Loucy (cell line): ENCODE measurements at regions not wholly inside any gene's neighbourhood (a gene's known extent, or its start where the extent isn't known, plus 50 kb on each side); places are given as distances from the start of the nearest gene placed in this dataset.

Source experiments
- H2AFZ ChIP-seq: fragments of 200-600 bp; sonication (generic); 2 replicates; pipeline ENCODE4 v1.6.0; 2016; ENCODE audit warnings: antibody characterized with exemption, mild to moderate bottlenecking, low read length, moderate library complexity
- H3F3A ChIP-seq: fragments of 200-600 bp; 2 replicates; pipeline ENCODE4 v1.6.0; 2016; ENCODE audit warnings: antibody characterized with exemption, low read depth, mild to moderate bottlenecking
- H3K27me3 ChIP-seq: fragments of 200-600 bp; sonication (generic); 2 replicates; pipeline ENCODE4 v1.6.1; 2014; ENCODE audit warnings: low read length, mild to moderate bottlenecking; ENCODE audit not compliant: insufficient read depth, poor library complexity, severe bottlenecking
- H3K36me3 ChIP-seq: fragments of 200-600 bp; sonication (generic); 2 replicates; pipeline ENCODE4 v1.6.1; 2016; ENCODE audit warnings: low read length; ENCODE audit not compliant: insufficient read depth
- H3K4me1 ChIP-seq: fragments of 200-600 bp; sonication (generic); 2 replicates; pipeline ENCODE4 v1.5.1; 2014; ENCODE audit warnings: low read length, mild to moderate bottlenecking; ENCODE audit not compliant: insufficient read depth, poor library complexity, severe bottlenecking
- H3K4me2 ChIP-seq: fragments of 200-600 bp; sonication (generic); 2 replicates; pipeline ENCODE4 v1.6.0; 2014; ENCODE audit warnings: antibody characterized with exemption, low read length, low read depth, mild to moderate bottlenecking; ENCODE audit not compliant: poor library complexity, severe bottlenecking
- H3K4me3 ChIP-seq: fragments of 200-600 bp; sonication (generic); 2 replicates; pipeline ENCODE4 v1.5.1; 2014; ENCODE audit warnings: low read length, mild to moderate bottlenecking, mixed read lengths; ENCODE audit not compliant: poor library complexity, severe bottlenecking
- H3K79me2 ChIP-seq: fragments of 200-600 bp; sonication (generic); 2 replicates; pipeline ENCODE4 v1.6.1; 2014; ENCODE audit warnings: low read length; ENCODE audit not compliant: insufficient read depth
- H3K9ac ChIP-seq: fragments of 200-600 bp; sonication (generic); 2 replicates; pipeline ENCODE4 v1.6.0; 2014; ENCODE audit warnings: mild to moderate bottlenecking, low read depth, low read length, moderate library complexity; ENCODE audit not compliant: poor library complexity, severe bottlenecking
- H3K9me2 ChIP-seq: fragments of 200-600 bp; sonication (generic); replicated peaks from 2 replicates; pipeline ENCODE4 v1.6.1; 2016; ENCODE audit warnings: low read depth, low read length, mixed read lengths
- H3K9me3 ChIP-seq: fragments of 200-600 bp; sonication (generic); 2 replicates; pipeline ENCODE4 v1.6.1; 2014; ENCODE audit warnings: mild to moderate bottlenecking, antibody characterized with exemption, low read length, low read depth; ENCODE audit not compliant: insufficient read depth
- H4K20me1 ChIP-seq: fragments of 200-600 bp; sonication (generic); 2 replicates; pipeline ENCODE4 v1.6.0; 2014; ENCODE audit warnings: antibody characterized with exemption, low read length, mild to moderate bottlenecking; ENCODE audit not compliant: insufficient read depth, poor library complexity, severe bottlenecking
- EZH2phosphoT487 ChIP-seq: fragments of 200-600 bp; IDR thresholded peaks from 2 replicates; pipeline ENCODE4 v1.6.1; 2018; ENCODE audit warnings: antibody characterized with exemption, mild to moderate bottlenecking, moderate library complexity, borderline replicate concordance
- TF ChIP-seq, protein P1 (sequence below): fragments of 200-600 bp; sonication (generic); conservative IDR thresholded peaks from 2 replicates; pipeline ENCODE4 v1.5.1; 2014; ENCODE audit warnings: mild to moderate bottlenecking, antibody characterized with exemption, low read length

DNA sequence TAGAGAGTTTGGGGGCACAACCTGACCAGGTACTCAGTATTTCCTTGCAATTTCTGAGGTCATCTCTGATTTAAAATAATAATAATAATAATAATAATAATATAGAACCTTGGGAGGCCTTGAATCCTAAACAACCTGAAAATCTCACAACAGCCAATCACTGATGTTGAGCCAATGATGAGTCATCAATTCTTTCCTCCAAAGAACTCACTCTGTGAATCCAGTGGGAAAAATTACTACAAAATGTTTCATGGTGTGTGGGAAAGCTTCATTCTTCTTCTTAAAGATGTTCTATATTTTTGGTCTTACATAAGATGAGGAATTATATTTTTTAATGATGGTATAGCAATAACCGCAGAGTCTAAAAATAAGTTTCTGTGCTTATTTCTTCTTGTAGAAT is 594.6 kb downstream of the EFNB2 start:
- H3K4me2 ChIP-seq = no peak overlapping the region
- no peak overlapping the region for H2AFZ ChIP-seq
- H3K4me1 ChIP-seq = no peaks in the 10 kb centered on the region
- no peaks in the 10 kb centered on the region for H3K27me3 ChIP-seq
- no peaks in the 10 kb centered on the region for H3K9me3 ChIP-seq
- no peaks in the 10 kb centered on the region for H3F3A ChIP-seq
- no peaks in the 10 kb centered on the region for H3K36me3 ChIP-seq
- TF ChIP-seq EZH2phosphoT487 = no peak
- TF ChIP-seq, protein P1, sequence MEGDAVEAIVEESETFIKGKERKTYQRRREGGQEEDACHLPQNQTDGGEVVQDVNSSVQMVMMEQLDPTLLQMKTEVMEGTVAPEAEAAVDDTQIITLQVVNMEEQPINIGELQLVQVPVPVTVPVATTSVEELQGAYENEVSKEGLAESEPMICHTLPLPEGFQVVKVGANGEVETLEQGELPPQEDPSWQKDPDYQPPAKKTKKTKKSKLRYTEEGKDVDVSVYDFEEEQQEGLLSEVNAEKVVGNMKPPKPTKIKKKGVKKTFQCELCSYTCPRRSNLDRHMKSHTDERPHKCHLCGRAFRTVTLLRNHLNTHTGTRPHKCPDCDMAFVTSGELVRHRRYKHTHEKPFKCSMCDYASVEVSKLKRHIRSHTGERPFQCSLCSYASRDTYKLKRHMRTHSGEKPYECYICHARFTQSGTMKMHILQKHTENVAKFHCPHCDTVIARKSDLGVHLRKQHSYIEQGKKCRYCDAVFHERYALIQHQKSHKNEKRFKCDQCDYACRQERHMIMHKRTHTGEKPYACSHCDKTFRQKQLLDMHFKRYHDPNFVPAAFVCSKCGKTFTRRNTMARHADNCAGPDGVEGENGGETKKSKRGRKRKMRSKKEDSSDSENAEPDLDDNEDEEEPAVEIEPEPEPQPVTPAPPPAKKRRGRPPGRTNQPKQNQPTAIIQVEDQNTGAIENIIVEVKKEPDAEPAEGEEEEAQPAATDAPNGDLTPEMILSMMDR = no peak
- no peaks in the 10 kb centered on the region for H3K79me2 ChIP-seq
- H3K9ac ChIP-seq = no peak overlapping the region
- H3K9me2 ChIP-seq = no peaks in the 10 kb centered on the region
- no peaks in the 10 kb centered on the region for H4K20me1 ChIP-seq
- no peak overlapping the region for H3K4me3 ChIP-seq

DNA sequence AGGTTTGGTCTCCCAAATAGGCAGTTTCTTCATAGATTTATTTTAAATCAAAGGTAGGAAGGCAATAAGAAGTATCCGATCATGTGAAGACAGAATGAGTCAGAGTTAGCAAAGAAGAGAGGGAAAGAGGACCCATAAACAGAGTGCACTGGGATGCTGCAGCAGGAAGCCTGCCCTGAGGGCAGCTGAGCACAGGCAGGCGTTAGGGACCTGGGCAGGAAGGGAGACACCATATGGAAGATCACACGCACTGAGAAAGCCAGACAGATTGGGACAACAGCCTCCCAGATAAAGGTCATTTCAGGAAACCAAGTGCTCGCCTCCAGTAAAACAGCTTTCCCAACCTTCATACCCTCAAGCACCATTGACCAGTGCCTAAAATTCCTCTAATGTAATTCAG is 598.0 kb downstream of the EFNB2 start:
- Histone ChIP-seq H3K36me3 (no peaks in the 10 kb centered on the region), H3K27me3 (no peaks in the 10 kb centered on the region), H4K20me1 (no peaks in the 10 kb centered on the region), H3K4me3 (no peak overlapping the region), H3K9me3 (no peaks in the 10 kb centered on the region), H3K9ac (no peak overlapping the region), H3K4me2 (no peak overlapping the region), H3K9me2 (no peaks in the 10 kb centered on the region), H3K4me1 (no peaks in the 10 kb centered on the region), H3F3A (no peaks in the 10 kb centered on the region), H3K79me2 (no peaks in the 10 kb centered on the region), H2AFZ (no peak overlapping the region)
- TF ChIP-seq EZH2phosphoT487 = no peak
- TF ChIP-seq, protein P1 = no peak

DNA sequence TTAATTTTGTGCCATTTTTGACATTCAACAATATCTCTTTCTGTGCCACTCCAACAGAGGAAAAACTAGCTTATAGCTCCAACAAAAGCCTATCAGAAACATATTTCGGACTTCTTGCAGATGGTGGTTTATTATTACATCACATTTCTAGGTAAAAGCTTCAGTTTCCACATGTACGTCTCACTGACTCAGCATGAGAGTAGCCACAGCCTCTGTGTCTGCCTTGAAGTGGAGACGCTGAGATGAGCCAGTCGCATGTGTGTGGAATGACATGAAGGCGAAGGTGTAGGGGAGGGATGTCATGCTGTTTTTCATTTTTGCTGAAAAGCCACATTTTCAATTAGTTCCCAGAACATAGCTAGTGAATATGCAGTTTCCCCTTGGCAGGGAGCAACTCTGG is 598.6 kb downstream of the EFNB2 start:
- no peak for TF ChIP-seq EZH2phosphoT487
- TF ChIP-seq, protein P1 = no peak
- Histone ChIP-seq H3K27me3 (no peaks in the 10 kb centered on the region), H3K9me3 (no peaks in the 10 kb centered on the region), H4K20me1 (no peaks in the 10 kb centered on the region), H2AFZ (no peak overlapping the region), H3K9me2 (no peaks in the 10 kb centered on the region), H3K4me1 (no peaks in the 10 kb centered on the region), H3K4me2 (no peak overlapping the region), H3F3A (no peaks in the 10 kb centered on the region), H3K4me3 (no peak overlapping the region), H3K36me3 (no peaks in the 10 kb centered on the region), H3K9ac (no peak overlapping the region), H3K79me2 (no peaks in the 10 kb centered on the region)
